HG03469 (cell line): ENCODE measurements at regions not wholly inside any gene's neighbourhood (a gene's known extent, or its start where the extent isn't known, plus 50 kb on each side); places are given as distances from the start of the nearest gene placed in this dataset.
"Not testable (repeated sequence)": the region's sequence is repeated elsewhere in the genome, so short reads cannot be mapped to it uniquely, and the experiment has no call there.

Source experiments
- ATAC-seq: cut with Tn5 transposase; IDR thresholded peaks from one replicate; pipeline ENCODE4 v1.9.1; 2021; ENCODE audit warnings: mild to moderate bottlenecking, moderate library complexity, moderate number of reproducible peaks; ENCODE audit not compliant: unreplicated experiment

DNA sequence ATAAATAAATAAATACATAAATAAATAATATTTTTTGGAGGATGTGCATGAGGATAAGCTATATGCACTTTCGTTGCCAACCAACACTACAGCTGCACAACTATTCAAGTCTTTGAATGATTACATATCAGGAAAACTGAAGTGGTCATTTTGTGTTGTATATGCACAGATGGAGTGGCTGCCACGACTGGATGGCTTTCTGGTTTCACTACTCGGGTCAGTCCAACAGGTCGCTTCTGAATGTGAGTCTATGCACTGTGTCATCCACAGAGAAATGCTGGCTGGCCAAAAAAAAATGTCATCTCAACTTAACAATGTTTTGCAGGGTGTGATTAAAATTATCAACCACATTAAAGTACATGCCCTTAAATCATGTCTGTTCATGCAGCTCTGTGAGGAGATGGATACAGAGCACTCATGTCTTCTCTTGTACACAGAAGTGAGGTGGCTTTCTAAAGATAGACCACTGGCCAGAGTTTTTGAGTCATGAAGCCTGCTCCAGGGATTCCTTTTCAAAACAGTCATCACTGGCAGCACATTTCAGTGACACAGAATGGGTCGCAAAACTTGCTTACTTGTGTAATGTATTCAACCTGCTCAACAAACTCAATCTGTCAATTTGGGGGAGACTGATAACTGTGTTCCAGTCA, 589.8 kb upstream of the CYLC2 start:
- no peak for ATAC-seq

- no peak for ATAC-seq
Measured at GRCh38 chr9:102403514-102403913, 591.6 kb upstream of the CYLC2 start.

GRCh38 chr9:102398205-102398604, 596.9 kb upstream of the CYLC2 start:
- no peak for ATAC-seq

GRCh38 chr9:102385620-102386019, 609.5 kb upstream of the CYLC2 start:
- not testable (repeated sequence) for ATAC-seq

DNA sequence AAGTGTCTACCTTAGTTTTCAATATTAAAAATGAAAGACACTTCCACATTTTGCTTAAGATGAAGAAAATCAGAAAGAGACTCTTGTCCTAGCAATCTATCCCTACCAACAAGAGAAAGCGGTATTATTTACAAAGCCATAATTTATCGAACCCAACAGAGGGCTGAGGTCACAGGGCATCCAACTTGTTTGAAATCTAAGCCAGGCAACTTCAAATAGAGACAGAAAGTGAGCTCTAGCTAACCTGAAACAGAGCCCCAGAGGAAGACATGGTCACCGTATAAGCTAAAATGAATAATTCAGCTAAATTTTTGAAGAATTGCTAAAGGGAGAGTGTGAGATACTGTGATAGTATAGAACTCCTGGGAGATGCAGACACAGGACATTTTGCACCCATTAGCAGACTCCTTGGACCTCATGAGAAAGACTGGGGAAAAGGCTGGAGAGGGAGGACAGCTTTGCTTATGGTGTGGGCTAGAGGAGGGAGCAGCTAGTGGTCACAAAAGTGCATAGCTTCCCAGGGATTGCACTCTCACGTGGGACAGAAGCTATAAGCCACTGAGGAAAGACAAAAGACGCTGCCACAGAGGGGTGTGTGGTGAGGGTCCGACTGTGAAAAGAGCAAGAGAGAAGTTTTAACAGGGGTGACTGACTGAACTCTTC, 624.2 kb upstream of the GRIN3A start:
- ATAC-seq: no peak

DNA sequence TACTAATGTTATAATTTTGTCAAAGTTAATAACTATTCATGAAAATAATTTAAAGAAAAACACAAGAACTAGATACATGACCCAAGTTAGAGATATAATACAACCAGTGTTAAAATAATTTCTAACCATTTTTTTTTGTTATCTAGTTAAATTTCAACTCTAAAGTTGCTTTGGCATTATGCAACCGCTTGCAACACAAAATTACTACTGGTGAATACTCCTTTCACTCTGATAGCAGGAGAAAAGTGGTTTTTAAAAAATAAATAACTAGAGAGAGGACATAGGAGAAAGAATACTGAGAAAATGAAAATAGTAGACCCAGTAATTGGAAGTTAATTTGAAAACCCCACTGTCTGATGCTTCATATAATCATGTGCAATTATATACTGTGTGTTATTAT, 622.4 kb upstream of the GRIN3A start:
- ATAC-seq: no peak

GRCh38 chr9:102355982-102356381, 617.5 kb upstream of the GRIN3A start:
- no peak for ATAC-seq

- no peak for ATAC-seq
Measured at GRCh38 chr9:102354041-102354440, 615.6 kb upstream of the GRIN3A start.

GRCh38 chr9:102337471-102337870, 599.0 kb upstream of the GRIN3A start:
- ATAC-seq: not testable (repeated sequence)

GRCh38 chr9:102309379-102309778, 570.9 kb upstream of the GRIN3A start:
- no peak for ATAC-seq

DNA sequence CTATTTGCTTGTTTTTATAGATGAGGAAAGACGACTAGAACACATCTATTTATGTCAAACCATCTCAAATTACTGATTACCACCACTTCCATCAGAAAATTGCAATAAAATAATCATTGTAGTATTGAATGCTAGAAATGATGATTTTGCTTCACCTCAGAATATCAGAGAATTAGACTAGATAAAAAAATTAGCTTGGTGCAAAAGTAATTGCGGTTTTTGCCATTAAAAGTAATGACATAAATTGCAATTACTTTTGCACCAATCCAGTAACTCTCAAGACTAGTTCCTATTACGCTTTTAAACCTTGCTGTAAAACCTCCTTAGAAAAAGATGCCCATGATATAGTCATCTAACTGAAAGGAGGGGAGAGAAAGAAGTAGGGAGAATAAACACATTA, 556.7 kb upstream of the GRIN3A start:
- ATAC-seq: no peak

DNA sequence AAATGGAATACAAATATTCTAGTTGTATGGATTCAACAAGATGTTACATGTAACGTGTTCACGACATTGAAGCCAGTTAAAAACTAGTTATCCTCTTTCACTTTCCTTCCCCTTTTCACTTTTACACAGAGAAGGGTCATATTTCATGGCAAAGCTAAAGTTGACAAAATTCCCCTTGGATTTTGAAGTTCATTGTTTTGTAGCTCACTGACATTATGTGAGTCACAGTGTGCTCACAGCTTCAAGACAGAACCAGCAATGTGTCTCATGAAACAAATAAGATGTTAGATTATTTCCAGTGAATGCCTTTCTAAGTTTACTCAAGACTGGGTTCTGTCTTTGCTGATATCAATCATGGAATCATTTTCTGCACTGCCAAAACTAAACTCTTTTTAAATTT, 535.5 kb upstream of the GRIN3A start:
- ATAC-seq: no peak

- no peak for ATAC-seq
Measured at GRCh38 chr9:102253099-102253498, 514.7 kb upstream of the GRIN3A start.

- no peak for ATAC-seq
Measured at GRCh38 chr9:102244916-102245315, 506.5 kb upstream of the GRIN3A start.

DNA sequence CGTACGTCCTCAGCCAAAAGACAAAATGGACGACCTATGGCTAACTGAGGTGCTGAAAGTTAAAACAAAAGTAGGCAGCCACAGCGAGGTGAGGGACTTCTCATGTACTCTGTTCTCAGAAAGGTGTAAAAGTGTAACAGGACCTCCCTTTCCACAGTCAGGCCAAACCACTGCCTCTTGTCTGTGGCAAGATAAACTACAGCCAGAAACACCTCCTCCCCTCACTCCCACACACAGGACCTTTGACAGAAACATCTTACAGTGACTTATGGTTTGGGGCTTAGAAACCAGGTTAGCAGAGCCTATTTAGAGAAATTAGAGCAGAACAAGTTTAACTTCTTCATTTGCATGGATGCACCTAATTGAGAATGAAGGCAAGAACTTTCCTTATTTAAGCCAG, 499.1 kb upstream of the GRIN3A start:
- ATAC-seq: no peak

- ATAC-seq: no peak
Measured at GRCh38 chr9:102237094-102237493, 498.6 kb upstream of the GRIN3A start.

- ATAC-seq: not testable (repeated sequence)
Measured at GRCh38 chr9:102227416-102227815, 489.0 kb upstream of the GRIN3A start.

GRCh38 chr9:102225841-102226441, 487.5 kb upstream of the GRIN3A start:
- no peak for ATAC-seq

DNA sequence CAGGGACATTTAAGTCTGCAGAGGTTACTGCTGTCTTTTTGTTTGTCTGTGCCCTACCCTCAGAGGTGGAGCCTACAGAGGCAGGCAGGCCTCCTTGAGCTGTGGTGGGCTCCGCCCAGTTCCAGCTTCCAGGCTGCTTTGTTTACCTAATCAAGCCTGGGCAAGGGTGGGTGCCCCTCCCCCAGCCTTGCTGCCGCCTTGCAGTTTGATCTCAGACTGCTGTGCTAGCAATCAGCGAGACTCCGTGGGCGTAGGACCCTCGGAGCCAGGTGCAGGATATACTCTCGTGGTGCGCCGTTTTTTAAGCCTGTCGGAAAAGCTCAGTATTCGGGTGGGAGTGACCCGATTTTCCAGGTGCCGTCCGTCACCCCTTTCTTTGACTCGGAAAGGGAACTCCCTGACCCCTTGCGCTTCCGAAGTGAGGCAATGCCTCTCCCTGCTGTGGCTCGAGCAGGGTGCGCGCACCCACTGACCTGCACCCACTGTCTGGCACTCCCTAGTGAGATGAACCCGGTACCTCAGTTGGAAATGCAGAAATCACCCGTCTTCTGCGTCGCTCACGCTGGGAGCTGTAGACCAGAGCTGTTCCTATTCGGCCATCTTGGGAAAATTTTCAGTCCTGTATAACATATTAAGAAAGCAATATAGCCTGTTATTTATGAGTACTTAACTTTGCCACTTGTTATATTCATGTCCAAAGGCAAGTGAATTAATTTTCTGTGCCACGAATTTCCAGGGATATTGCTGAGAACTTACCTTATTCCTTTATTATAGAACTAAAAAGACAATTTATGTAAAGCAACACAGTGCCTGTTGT, 485.1 kb upstream of the GRIN3A start:
- ATAC-seq: not testable (repeated sequence)

DNA sequence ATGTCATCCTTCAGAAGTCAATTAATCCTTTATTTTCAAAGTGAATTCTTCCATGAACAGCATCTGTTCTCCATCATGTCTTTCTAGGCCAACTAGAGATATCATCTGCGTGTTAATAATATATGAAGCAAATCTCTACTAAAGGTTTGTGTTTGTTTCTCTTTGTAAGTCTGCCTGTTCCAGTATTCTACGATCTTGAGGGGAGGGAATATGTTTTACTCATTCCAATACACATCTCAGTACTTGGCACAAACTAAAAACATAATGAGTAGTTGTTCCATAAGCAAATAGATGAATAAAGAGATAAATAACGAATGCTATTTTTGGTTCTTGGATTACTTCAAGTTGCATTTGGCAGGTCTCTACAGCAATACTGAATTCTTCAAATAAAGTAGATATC, 470.7 kb upstream of the GRIN3A start:
- ATAC-seq: no peak

GRCh38 chr9:102206432-102206831, 468.0 kb upstream of the GRIN3A start:
- ATAC-seq: no peak
